Pancreas (tissue), 10 donors: ENCODE measurements at regions not wholly inside any gene's neighbourhood (a gene's known extent, or its start where the extent isn't known, plus 50 kb on each side); places are given as distances from the start of the nearest gene placed in this dataset.
"Not testable (repeated sequence)": the region's sequence is repeated elsewhere in the genome, so short reads cannot be mapped to it uniquely, and the experiment has no call there.

Source experiments
- ATAC-seq, 4 donors: fragments of 200-7000 bp; cut with Tn5 transposase; one replicate each; pipeline versions ENCODE4 v1.8.0 to v1.9.1; 2020; ENCODE audit warnings: mild to moderate bottlenecking in 4 of 4, moderate library complexity in 4 of 4
- DNase-seq, 6 donors: peaks; one replicate each; pipeline ENCODE4 v3.0.0-alpha.2; 2020
- FAIRE-seq: peaks from 2 replicates; lab custom pipeline; 2012; peaks lifted over from hg19 to GRCh38; lab: Jason Lieb, UNC
- H3K27ac ChIP-seq, 4 donors: fragments of 200-600 bp; sonication (generic); 1 replicate in 3 of 4; 2 replicates in 1 of 4; pipeline versions ENCODE4 v1.5.0 to v1.8.0; 2020
- H3K27me3 ChIP-seq, 4 donors: fragments of 200-600 bp; one replicate each; pipeline ENCODE4 v1.8.0; 2021
- H3K36me3 ChIP-seq, 3 donors: fragments of 200-600 bp; sonication (generic) in 1 of 3; one replicate each; pipeline versions ENCODE4 v1.5.0 to v1.8.0; 2020 to 2021
- H3K4me1 ChIP-seq, 3 donors: fragments of 200-600 bp; one replicate each; pipeline ENCODE4 v1.8.0; 2021
- H3K4me3 ChIP-seq, 4 donors: fragments of 200-600 bp; sonication (generic) in 2 of 4; one replicate each; pipeline versions ENCODE4 v1.5.0 to v1.8.0; 2020 to 2021
- H3K9me3 ChIP-seq, 4 donors: fragments of 200-600 bp; one replicate each; pipeline ENCODE4 v1.8.0; 2021
- CTCF ChIP-seq, 4 donors: fragments of 200-600 bp; sonication (generic) in 3 of 4; IDR thresholded peaks; one replicate each; pipeline versions ENCODE4 v1.5.0 to v1.8.0; 2021; ENCODE audit warnings: antibody characterized with exemption in 4 of 4
- WGBS, 2 donors: extraction: QIAGEN DNeasy Blood & Tissue Kit; methylation state at CpG; one replicate each; pipeline ENCODE4 v1.1.7; 2013; 5-methylcytosine and 5-hydroxymethylcytosine counted together
- intact Hi-C, 3 donors: fragments of 100-400 bp; cut with DNase I; formaldehyde crosslinking; loops; one replicate each; pipeline versions ENCODE4 v1.11.1 to v1.14.2; 2022
- donor health status: healthy with polysubstance abuse.
- donor health status: DM: no; HTN: no; CAD: no; lungs with moderate emphysema.
- donor health status: DM: no; HTN: no; CAD: no.
- donor health status: control.
- donor health status: control.
- donor health status: Bipolar disorder and iron deficiency.
- donor health status: DM: yes; HTN: yes; CAD: no.
- donor health status: DM: no; HTN: no; CAD: no.
- donor health status: DM: no; HTN: no; CAD: no.
- donor health status: DM: yes; HTN: yes; CAD: no.

GRCh38 chr7:112668561-112668960 is 121.6 kb downstream of the TMEM168 start:
- no peak for FAIRE-seq
- Histone ChIP-seq H3K36me3 (no peaks in the 10 kb centered on the region), H3K27me3 (peaks cover 0 to 4% (median 0%) of the 10 kb centered on the region in 4 donors), H3K27ac (no peak overlapping the region), H3K4me3 (no peak overlapping the region), H3K9me3 (no peaks in the 10 kb centered on the region), H3K4me1 (no peaks in the 10 kb centered on the region)
- no peak for TF ChIP-seq CTCF (IDR thresholded peaks at IDR 0.05)
- no peak for DNase-seq
- intact Hi-C loops: no loop called here
- WGBS, 2 donors: 68 to 74% methylated on average over 1 of the region's 1 CpG
- no peak for ATAC-seq

- no peak overlapping the region for H3K27ac ChIP-seq
- no peaks in the 10 kb centered on the region for H3K36me3 ChIP-seq
- DNase-seq: no peak
- H3K27me3 ChIP-seq: peaks cover 0 to 4% (median 0%) of the 10 kb centered on the region in 4 donors
- H3K4me3 ChIP-seq: no peak overlapping the region
- no peak for TF ChIP-seq CTCF (IDR thresholded peaks at IDR 0.05)
- no peak for FAIRE-seq
- no peaks in the 10 kb centered on the region for H3K9me3 ChIP-seq
- no peaks in the 10 kb centered on the region for H3K4me1 ChIP-seq
- intact Hi-C loops: no loop called here
- no peak for ATAC-seq
These were observed 120.9 kb downstream of the TMEM168 start for GRCh38 chr7:112669306-112669705.

- H3K9me3 ChIP-seq: no peaks in the 10 kb centered on the region
- no peak for TF ChIP-seq CTCF (IDR thresholded peaks at IDR 0.05)
- intact Hi-C loops: no loop called here
- H3K27ac ChIP-seq: no peak overlapping the region
- no peak for ATAC-seq
- H3K4me1 ChIP-seq: no peaks in the 10 kb centered on the region
- no peak overlapping the region for H3K4me3 ChIP-seq
- FAIRE-seq: no peak
- H3K36me3 ChIP-seq: no peaks in the 10 kb centered on the region
- WGBS, 2 donors: 82 to 83% methylated on average over 4 of the region's 4 CpGs
- DNase-seq: no peak
- H3K27me3 ChIP-seq: peaks cover 0 to 4% (median 0%) of the 10 kb centered on the region in 4 donors
These were observed 120.0 kb downstream of the TMEM168 start for GRCh38 chr7:112670193-112670592.

GRCh38 chr7:112678626-112679025 is 111.6 kb downstream of the TMEM168 start:
- 77 to 84% methylated on average over 6 of the region's 6 CpGs for WGBS, 2 donors
- no peak for FAIRE-seq

GRCh38 chr7:112689466-112690177 is 100.6 kb downstream of the TMEM168 start:
- H3K4me3 ChIP-seq, DNase-seq, H3K27me3 ChIP-seq, H3K4me1 ChIP-seq, H3K36me3 ChIP-seq, H3K27ac ChIP-seq, H3K9me3 ChIP-seq, FAIRE-seq, ATAC-seq, intact Hi-C loops: not testable (repeated sequence)
- WGBS, 2 donors: 75 to 82% methylated on average over 6 of the region's 6 CpGs

More at GRCh38 chr7:112678626-112679025, 111.6 kb downstream of the TMEM168 start:
- Histone ChIP-seq H3K4me3 (no peak overlapping the region), H3K27me3 (no peaks in the 10 kb centered on the region), H3K4me1 (no peaks in the 10 kb centered on the region), H3K27ac (no peak overlapping the region), H3K9me3 (no peaks in the 10 kb centered on the region), H3K36me3 (no peaks in the 10 kb centered on the region)
- TF ChIP-seq CTCF (IDR thresholded peaks at IDR 0.05): no peak
- ATAC-seq (no peak), DNase-seq (no peak)
- intact Hi-C loops: no loop called here
